ENCODE measurements at regions not wholly inside any gene's neighbourhood (a gene's known extent, or its start where the extent isn't known, plus 50 kb on each side); places are given as distances from the start of the nearest gene placed in this dataset. TPM values are rescaled to one million over a fixed set of nuclear protein-coding genes. Genes with fewer than 3 reads are reported as not detected.

GRCh38 chr1:22398656-22399420 lies 52.8 kb upstream of the ZBTB40 start:
- Histone ChIP-seq H3K4me2 (ENCODE audit: low read depth, low read length, poor library complexity, severe bottlenecking) (no peak overlapping the region), H3K9ac (ENCODE audit: low read length) (no peak overlapping the region), H3K4me3 (ENCODE audit: low read length) (no peak overlapping the region), H4K20me1 (ENCODE audit: insufficient read depth, low read depth, low read length) (no peaks in the 10 kb centered on the region), H3K9me3 (ENCODE audit: low read length) (no peaks in the 10 kb centered on the region), H3K27ac (ENCODE audit: low read length) (no peak overlapping the region), H3K36me3 (ENCODE audit: insufficient read depth, low read length) (no peaks in the 10 kb centered on the region), H2AFZ (ENCODE audit: low read length) (no peak overlapping the region), H3K79me2 (ENCODE audit: low read length) (no peaks in the 10 kb centered on the region), H3K27me3 (ENCODE audit: low read length) (no peaks in the 10 kb centered on the region), H3K4me1 (ENCODE audit: low read length) (no peaks in the 10 kb centered on the region), H3K9me2 (replicated peaks; ENCODE audit: insufficient read depth, low read length) (no peaks in the 10 kb centered on the region)
- no peak for DNase-seq

GRCh38 chr1:22399421-22400091 lies 52.1 kb upstream of the ZBTB40 start:
- no peaks in the 10 kb centered on the region for H4K20me1 ChIP-seq (ENCODE audit: insufficient read depth, low read depth, low read length)
- H3K9me2 ChIP-seq (replicated peaks; ENCODE audit: insufficient read depth, low read length), result no peaks in the 10 kb centered on the region
- H3K36me3 ChIP-seq (ENCODE audit: insufficient read depth, low read length), result no peaks in the 10 kb centered on the region
- no peak overlapping the region for H3K9ac ChIP-seq (ENCODE audit: low read length)
- H3K27me3 ChIP-seq (ENCODE audit: low read length), result no peaks in the 10 kb centered on the region
- no peaks in the 10 kb centered on the region for H3K9me3 ChIP-seq (ENCODE audit: low read length)
- H3K27ac ChIP-seq (ENCODE audit: low read length), result no peak overlapping the region
- H2AFZ ChIP-seq (ENCODE audit: low read length), result no peak overlapping the region
- no peaks in the 10 kb centered on the region for H3K4me1 ChIP-seq (ENCODE audit: low read length)
- no peak overlapping the region for H3K4me2 ChIP-seq (ENCODE audit: low read depth, low read length, poor library complexity, severe bottlenecking)
- H3K4me3 ChIP-seq (ENCODE audit: low read length), result no peak overlapping the region
- H3K79me2 ChIP-seq (ENCODE audit: low read length), result no peaks in the 10 kb centered on the region
- DNase-seq, result no peak

Small RNA genes in the stretch of these regions (small RNA-seq; reads per million reads assigned to genes)
- gene MIR4418, result not detected
